SK-N-SH treated with all-trans-retinoic acid at 6 μM for 48 hours (cell line): ENCODE measurements at regions not wholly inside any gene's neighbourhood (a gene's known extent, or its start where the extent isn't known, plus 50 kb on each side); places are given as distances from the start of the nearest gene placed in this dataset.

ENCODE experiments used
- ATAC-seq: fragments of 200-7000 bp; cut with Tn5 transposase; 3 replicates; pipeline ENCODE4 v1.9.1; 2020; ENCODE audit warnings: mild to moderate bottlenecking, moderate library complexity
- ARNTL ChIP-seq: fragments of 450-650 bp; formaldehyde crosslinking; IDR thresholded peaks from 2 replicates; pipeline ENCODE4 v1.5.0; 2020; ENCODE audit warnings: low read depth, mild to moderate bottlenecking, moderate library complexity, borderline replicate concordance
- BACH2 ChIP-seq: fragments of 250-450 bp; sonication (Bioruptor Pico); IDR thresholded peaks from 2 replicates; pipeline ENCODE4 v1.9.0; 2021; ENCODE audit warnings: mild to moderate bottlenecking, borderline replicate concordance
- CREB5 ChIP-seq: fragments of 250-450 bp; sonication (Bioruptor Pico); IDR thresholded peaks from 2 replicates; pipeline ENCODE4 v1.5.1; 2020; ENCODE audit warnings: low read depth, mild to moderate bottlenecking, moderate library complexity
- CSDC2 ChIP-seq: fragments of 250-450 bp; sonication (Bioruptor Pico); IDR thresholded peaks from 2 replicates; pipeline ENCODE4 v1.5.0; 2020; ENCODE audit warnings: mild to moderate bottlenecking, moderate library complexity
- CSRNP3 ChIP-seq: fragments of 250-450 bp; sonication (Bioruptor Pico); IDR thresholded peaks from 2 replicates; pipeline ENCODE4 v1.5.1; 2021; ENCODE audit warnings: mild to moderate bottlenecking, moderate library complexity
- ESRRG ChIP-seq: fragments of 250-450 bp; sonication (Bioruptor Pico); IDR thresholded peaks from 2 replicates; pipeline ENCODE4 v1.6.1; 2021; ENCODE audit warnings: mild to moderate bottlenecking
- ISL1 ChIP-seq: fragments of 250-450 bp; sonication (Bioruptor Pico); IDR thresholded peaks from 2 replicates; pipeline ENCODE4 v2.1.2; 2022; ENCODE audit warnings: mild to moderate bottlenecking, moderate library complexity
- OSR1 ChIP-seq: fragments of 250-450 bp; sonication (Bioruptor Pico); IDR thresholded peaks from 2 replicates; pipeline ENCODE4 v1.8.0; 2022; ENCODE audit warnings: moderate library complexity, mild to moderate bottlenecking, inconsistent platforms
- PATZ1 ChIP-seq: fragments of 250-450 bp; sonication (Bioruptor Pico); IDR thresholded peaks from 2 replicates; pipeline ENCODE4 v1.8.0; 2020; ENCODE audit warnings: mild to moderate bottlenecking, moderate library complexity, borderline replicate concordance
- POU6F1 ChIP-seq: fragments of 250-450 bp; sonication (Bioruptor Pico); IDR thresholded peaks from 2 replicates; pipeline ENCODE4 v1.8.0; 2021; ENCODE audit warnings: low read depth, mild to moderate bottlenecking, moderate library complexity, borderline replicate concordance
- PPARA ChIP-seq: fragments of 250-450 bp; sonication (Bioruptor Pico); IDR thresholded peaks from 2 replicates; pipeline ENCODE4 v1.5.0; 2020; ENCODE audit warnings: mild to moderate bottlenecking, borderline replicate concordance
- RARB ChIP-seq: fragments of 250-450 bp; sonication (Bioruptor Pico); IDR thresholded peaks from 2 replicates; pipeline ENCODE4 v1.8.0; 2021; ENCODE audit warnings: mild to moderate bottlenecking, moderate library complexity
- SNAI2 ChIP-seq: fragments of 250-450 bp; sonication (Bioruptor Pico); IDR thresholded peaks from 2 replicates; pipeline ENCODE4 v1.5.0; 2020; ENCODE audit warnings: mild to moderate bottlenecking, moderate library complexity
- TCF4 ChIP-seq: fragments of 250-450 bp; sonication (Bioruptor Pico); IDR thresholded peaks from 2 replicates; pipeline ENCODE4 v1.8.0; 2021; ENCODE audit warnings: mild to moderate bottlenecking, moderate library complexity, borderline replicate concordance
- TOX ChIP-seq: fragments of 250-450 bp; sonication (Bioruptor Pico); IDR thresholded peaks from 2 replicates; pipeline ENCODE4 v1.8.0; 2021; ENCODE audit warnings: mild to moderate bottlenecking, moderate library complexity, borderline replicate concordance
- ZC3H10 ChIP-seq: fragments of 250-450 bp; sonication (Bioruptor Pico); IDR thresholded peaks from 2 replicates; pipeline ENCODE4 v1.5.1; 2021; ENCODE audit warnings: mild to moderate bottlenecking, moderate library complexity
- ZFP3 ChIP-seq: fragments of 250-450 bp; sonication (Bioruptor Pico); IDR thresholded peaks from 2 replicates; pipeline ENCODE4 v1.5.0; 2020; ENCODE audit warnings: mild to moderate bottlenecking, moderate library complexity
- ZNF565 ChIP-seq: fragments of 450-650 bp; formaldehyde crosslinking; conservative IDR thresholded peaks from 2 replicates; pipeline ENCODE4 v1.5.0; 2020; ENCODE audit warnings: low read depth, mild to moderate bottlenecking, moderate library complexity
- ZNF70 ChIP-seq: fragments of 450-650 bp; formaldehyde crosslinking; IDR thresholded peaks from 2 replicates; pipeline ENCODE4 v1.5.0; 2020; ENCODE audit warnings: mild to moderate bottlenecking, moderate library complexity
- ZNF8 ChIP-seq: fragments of 450-650 bp; formaldehyde crosslinking; IDR thresholded peaks from 2 replicates; pipeline ENCODE4 v1.5.0; 2020; ENCODE audit warnings: mild to moderate bottlenecking, moderate library complexity
- TF ChIP-seq, protein P1 (sequence below): fragments of 250-450 bp; sonication (Bioruptor Pico); IDR thresholded peaks from 2 replicates; pipeline ENCODE4 v1.5.0; 2020; ENCODE audit warnings: mild to moderate bottlenecking, moderate library complexity

GRCh38 chr1:208809876-208810275 is 565.7 kb upstream of the PLXNA2 start:
- ATAC-seq, result no peak
- TF ChIP-seq POU6F1 (CRISPR knock-in tag) (no peak), CSDC2 (CRISPR knock-in tag) (no peak), ESRRG (CRISPR knock-in tag) (no peak), CREB5 (CRISPR knock-in tag) (no peak), ZFP3 (CRISPR knock-in tag) (no peak), ZC3H10 (CRISPR knock-in tag) (no peak), OSR1 (CRISPR knock-in tag) (no peak), BACH2 (no peak), ZNF70 (no peak), ZNF8 (no peak)
- TF ChIP-seq, protein P1, sequence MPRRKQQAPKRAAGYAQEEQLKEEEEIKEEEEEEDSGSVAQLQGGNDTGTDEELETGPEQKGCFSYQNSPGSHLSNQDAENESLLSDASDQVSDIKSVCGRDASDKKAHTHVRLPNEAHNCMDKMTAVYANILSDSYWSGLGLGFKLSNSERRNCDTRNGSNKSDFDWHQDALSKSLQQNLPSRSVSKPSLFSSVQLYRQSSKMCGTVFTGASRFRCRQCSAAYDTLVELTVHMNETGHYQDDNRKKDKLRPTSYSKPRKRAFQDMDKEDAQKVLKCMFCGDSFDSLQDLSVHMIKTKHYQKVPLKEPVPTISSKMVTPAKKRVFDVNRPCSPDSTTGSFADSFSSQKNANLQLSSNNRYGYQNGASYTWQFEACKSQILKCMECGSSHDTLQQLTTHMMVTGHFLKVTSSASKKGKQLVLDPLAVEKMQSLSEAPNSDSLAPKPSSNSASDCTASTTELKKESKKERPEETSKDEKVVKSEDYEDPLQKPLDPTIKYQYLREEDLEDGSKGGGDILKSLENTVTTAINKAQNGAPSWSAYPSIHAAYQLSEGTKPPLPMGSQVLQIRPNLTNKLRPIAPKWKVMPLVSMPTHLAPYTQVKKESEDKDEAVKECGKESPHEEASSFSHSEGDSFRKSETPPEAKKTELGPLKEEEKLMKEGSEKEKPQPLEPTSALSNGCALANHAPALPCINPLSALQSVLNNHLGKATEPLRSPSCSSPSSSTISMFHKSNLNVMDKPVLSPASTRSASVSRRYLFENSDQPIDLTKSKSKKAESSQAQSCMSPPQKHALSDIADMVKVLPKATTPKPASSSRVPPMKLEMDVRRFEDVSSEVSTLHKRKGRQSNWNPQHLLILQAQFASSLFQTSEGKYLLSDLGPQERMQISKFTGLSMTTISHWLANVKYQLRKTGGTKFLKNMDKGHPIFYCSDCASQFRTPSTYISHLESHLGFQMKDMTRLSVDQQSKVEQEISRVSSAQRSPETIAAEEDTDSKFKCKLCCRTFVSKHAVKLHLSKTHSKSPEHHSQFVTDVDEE (CRISPR knock-in tag), result no peak

GRCh38 chr1:208818770-208819445 is 574.7 kb upstream of the PLXNA2 start:
- TF ChIP-seq RARB, result no peak
- TF ChIP-seq TOX (CRISPR knock-in tag), result no peak
- TF ChIP-seq ISL1 (CRISPR knock-in tag), result no peak
- TF ChIP-seq ZNF565, result no peak
- no peak for TF ChIP-seq ZFP3 (CRISPR knock-in tag)
- no peak for TF ChIP-seq SNAI2
- TF ChIP-seq ARNTL (CRISPR knock-in tag), result no peak
- TF ChIP-seq CSDC2 (CRISPR knock-in tag), result no peak
- no peak for TF ChIP-seq CSRNP3 (CRISPR knock-in tag)
- TF ChIP-seq TCF4 (CRISPR knock-in tag), result no peak
- no peak for TF ChIP-seq PATZ1 (CRISPR knock-in tag)
- TF ChIP-seq ZNF8, result no peak
- ATAC-seq, result no peak

DNA sequence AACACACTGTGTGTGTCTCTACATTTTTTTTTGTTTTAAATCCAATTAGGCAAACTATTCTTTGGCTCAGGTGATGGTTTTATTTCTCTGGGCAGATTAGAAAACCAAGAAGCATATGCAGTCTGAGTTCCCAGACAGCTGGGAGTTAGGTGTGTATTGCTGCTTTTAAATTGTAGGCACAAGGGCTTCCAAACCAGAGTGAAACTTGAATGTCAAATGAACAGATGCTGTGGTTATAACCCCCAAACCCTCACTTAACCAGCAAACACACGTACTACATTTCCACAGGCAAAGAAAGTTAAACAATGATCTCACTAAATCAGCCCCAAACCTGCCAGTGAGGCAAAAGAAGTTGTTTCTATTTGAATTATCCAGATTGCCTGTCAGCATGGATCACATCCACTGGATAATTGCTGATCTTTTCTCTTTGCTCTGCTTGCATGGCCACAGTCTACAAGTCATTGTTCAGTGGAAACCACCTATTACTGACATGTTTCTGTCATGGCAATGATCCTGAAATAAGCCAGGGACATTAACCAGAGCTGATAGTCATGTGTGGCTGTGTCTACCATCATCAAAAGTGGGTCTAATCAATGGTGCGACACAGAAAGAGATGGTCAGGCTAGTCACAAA is 576.5 kb upstream of the PLXNA2 start:
- no peak for ATAC-seq
- TF ChIP-seq BACH2, result no peak
- TF ChIP-seq CSDC2 (CRISPR knock-in tag), result no peak
- TF ChIP-seq ZNF565, result no peak
- TF ChIP-seq, protein P1 (CRISPR knock-in tag), result no peak
- TF ChIP-seq ZNF8, result no peak
- no peak for TF ChIP-seq TOX (CRISPR knock-in tag)
- no peak for TF ChIP-seq PPARA (CRISPR knock-in tag)
